ENCODE measurements at regions not wholly inside any gene's neighbourhood (a gene's known extent, or its start where the extent isn't known, plus 50 kb on each side); places are given as distances from the start of the nearest gene placed in this dataset.
"Not testable (repeated sequence)": the region's sequence is repeated elsewhere in the genome, so short reads cannot be mapped to it uniquely, and the experiment has no call there.

DNA sequence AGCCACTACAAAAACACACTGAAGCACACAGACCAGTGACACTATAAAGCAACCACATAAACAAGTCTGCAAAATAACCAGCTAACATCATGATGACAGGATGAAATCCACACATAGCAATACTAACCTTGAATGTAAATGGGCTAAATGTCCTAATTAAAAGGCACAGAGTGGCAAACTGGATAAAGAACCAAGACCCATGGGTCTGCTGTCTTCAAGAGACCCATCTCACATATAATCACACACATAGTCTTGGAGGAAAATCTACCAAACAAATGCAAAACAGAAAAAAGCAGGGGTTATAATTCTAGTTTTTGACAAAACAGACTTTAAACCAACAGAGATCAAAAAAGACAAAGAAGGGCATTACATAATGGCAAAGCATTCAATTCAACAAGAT, 144.4 kb downstream of the GASK1B start:
- DNase-seq (ENCODE audit: low read depth); H3K4me1 ChIP-seq (ENCODE audit: control insufficient read depth, insufficient read depth, low read length); H3K9ac ChIP-seq (ENCODE audit: low read length); H3K4me3 ChIP-seq (ENCODE audit: low read length); H3K36me3 ChIP-seq (ENCODE audit: control insufficient read depth, insufficient read depth, low read length, severe bottlenecking); H3K27me3 ChIP-seq (replicated peaks; ENCODE audit: control insufficient read depth, insufficient read depth, low read length): not testable (repeated sequence)
- H3K9me3 ChIP-seq (ENCODE audit: control insufficient read depth, low read length) = peaks cover 19% of the 10 kb centered on the region

GRCh38 chr4:158025131-158025530, 147.7 kb downstream of the GASK1B start:
- no peak for DNase-seq (ENCODE audit: low read depth)
- Histone ChIP-seq H3K4me1 (ENCODE audit: control insufficient read depth, insufficient read depth, low read length) (peaks cover 14% of the 10 kb centered on the region), H3K4me3 (ENCODE audit: low read length) (no peak overlapping the region), H3K36me3 (ENCODE audit: control insufficient read depth, insufficient read depth, low read length, severe bottlenecking) (no peaks in the 10 kb centered on the region), H3K9me3 (ENCODE audit: control insufficient read depth, low read length) (peaks cover 19% of the 10 kb centered on the region), H3K9ac (ENCODE audit: low read length) (no peak overlapping the region), H3K27me3 (replicated peaks; ENCODE audit: control insufficient read depth, insufficient read depth, low read length) (no peaks in the 10 kb centered on the region)

DNA sequence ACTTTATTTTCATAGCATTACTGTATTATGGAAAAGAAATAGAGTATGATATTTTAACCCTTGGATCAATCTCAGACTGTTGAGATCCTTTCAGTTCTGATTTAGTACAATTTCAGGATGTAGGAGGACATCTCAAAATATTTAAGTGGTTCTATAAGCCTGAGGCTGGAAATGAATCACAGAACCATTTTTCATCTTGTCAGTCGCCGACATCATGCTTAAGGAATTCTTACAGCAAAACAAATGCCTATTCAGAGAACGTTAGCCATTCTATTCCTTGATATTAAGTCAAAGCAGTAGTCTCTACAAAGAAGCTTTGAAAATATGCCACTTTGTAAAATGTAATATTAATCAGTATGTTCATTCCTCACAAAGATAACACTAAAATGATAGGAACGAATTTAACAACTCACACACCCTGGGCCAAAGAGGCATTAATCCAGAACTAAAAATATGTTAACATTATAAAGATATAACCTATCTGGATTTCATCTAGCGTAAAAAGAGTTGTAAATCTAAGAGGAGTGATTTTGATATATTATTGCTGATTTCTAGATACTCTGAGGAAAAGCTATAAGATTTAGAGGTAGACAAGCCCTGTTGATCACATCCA, 152.0 kb downstream of the GASK1B start:
- peak; percentile 80 for DNase-seq (ENCODE audit: low read depth)
- Histone ChIP-seq H3K4me1 (ENCODE audit: control insufficient read depth, insufficient read depth, low read length) (peaks cover 47% of the 10 kb centered on the region), H3K27me3 (replicated peaks; ENCODE audit: control insufficient read depth, insufficient read depth, low read length) (no peaks in the 10 kb centered on the region), H3K9ac (ENCODE audit: low read length) (peak overlapping the region; percentile 69), H3K36me3 (ENCODE audit: control insufficient read depth, insufficient read depth, low read length, severe bottlenecking) (no peaks in the 10 kb centered on the region), H3K4me3 (ENCODE audit: low read length) (peak overlapping the region; percentile 57), H3K9me3 (ENCODE audit: control insufficient read depth, low read length) (no peaks in the 10 kb centered on the region)

- peaks cover 52% of the 10 kb centered on the region for H3K4me1 ChIP-seq (ENCODE audit: control insufficient read depth, insufficient read depth, low read length)
- peak overlapping the region; percentile 57 for H3K4me3 ChIP-seq (ENCODE audit: low read length)
- H3K36me3 ChIP-seq (ENCODE audit: control insufficient read depth, insufficient read depth, low read length, severe bottlenecking) = no peaks in the 10 kb centered on the region
- H3K9ac ChIP-seq (ENCODE audit: low read length) = peak overlapping the region; percentile 69
- peak; percentile 90 for DNase-seq (ENCODE audit: low read depth)
- H3K27me3 ChIP-seq (replicated peaks; ENCODE audit: control insufficient read depth, insufficient read depth, low read length) = no peaks in the 10 kb centered on the region
- no peaks in the 10 kb centered on the region for H3K9me3 ChIP-seq (ENCODE audit: control insufficient read depth, low read length)
Observed at GRCh38 chr4:158020176-158020575, 152.6 kb downstream of the GASK1B start.

GRCh38 chr4:158018831-158019230, 154.0 kb downstream of the GASK1B start:
- peaks cover 55% of the 10 kb centered on the region for H3K4me1 ChIP-seq (ENCODE audit: control insufficient read depth, insufficient read depth, low read length)
- H3K4me3 ChIP-seq (ENCODE audit: low read length) = no peak overlapping the region
- H3K27me3 ChIP-seq (replicated peaks; ENCODE audit: control insufficient read depth, insufficient read depth, low read length) = no peaks in the 10 kb centered on the region
- DNase-seq (ENCODE audit: low read depth) = no peak
- H3K9ac ChIP-seq (ENCODE audit: low read length) = no peak overlapping the region
- no peaks in the 10 kb centered on the region for H3K36me3 ChIP-seq (ENCODE audit: control insufficient read depth, insufficient read depth, low read length, severe bottlenecking)
- H3K9me3 ChIP-seq (ENCODE audit: control insufficient read depth, low read length) = no peaks in the 10 kb centered on the region

GRCh38 chr4:158018221-158018830, 154.5 kb downstream of the GASK1B start:
- H3K4me3 ChIP-seq (ENCODE audit: low read length) = no peak overlapping the region
- H3K36me3 ChIP-seq (ENCODE audit: control insufficient read depth, insufficient read depth, low read length, severe bottlenecking) = no peaks in the 10 kb centered on the region
- DNase-seq (ENCODE audit: low read depth) = no peak
- no peak overlapping the region for H3K9ac ChIP-seq (ENCODE audit: low read length)
- H3K27me3 ChIP-seq (replicated peaks; ENCODE audit: control insufficient read depth, insufficient read depth, low read length) = no peaks in the 10 kb centered on the region
- H3K9me3 ChIP-seq (ENCODE audit: control insufficient read depth, low read length) = no peaks in the 10 kb centered on the region
- peaks cover 55% of the 10 kb centered on the region for H3K4me1 ChIP-seq (ENCODE audit: control insufficient read depth, insufficient read depth, low read length)

- H3K9ac ChIP-seq (ENCODE audit: low read length) = no peak overlapping the region
- no peaks in the 10 kb centered on the region for H3K36me3 ChIP-seq (ENCODE audit: control insufficient read depth, insufficient read depth, low read length, severe bottlenecking)
- peak; percentile 85 for DNase-seq (ENCODE audit: low read depth)
- no peaks in the 10 kb centered on the region for H3K9me3 ChIP-seq (ENCODE audit: control insufficient read depth, low read length)
- H3K4me3 ChIP-seq (ENCODE audit: low read length) = no peak overlapping the region
- H3K27me3 ChIP-seq (replicated peaks; ENCODE audit: control insufficient read depth, insufficient read depth, low read length) = no peaks in the 10 kb centered on the region
- peaks cover 54% of the 10 kb centered on the region for H3K4me1 ChIP-seq (ENCODE audit: control insufficient read depth, insufficient read depth, low read length)
Observed at GRCh38 chr4:158016511-158016910, 156.3 kb downstream of the GASK1B start.

DNA sequence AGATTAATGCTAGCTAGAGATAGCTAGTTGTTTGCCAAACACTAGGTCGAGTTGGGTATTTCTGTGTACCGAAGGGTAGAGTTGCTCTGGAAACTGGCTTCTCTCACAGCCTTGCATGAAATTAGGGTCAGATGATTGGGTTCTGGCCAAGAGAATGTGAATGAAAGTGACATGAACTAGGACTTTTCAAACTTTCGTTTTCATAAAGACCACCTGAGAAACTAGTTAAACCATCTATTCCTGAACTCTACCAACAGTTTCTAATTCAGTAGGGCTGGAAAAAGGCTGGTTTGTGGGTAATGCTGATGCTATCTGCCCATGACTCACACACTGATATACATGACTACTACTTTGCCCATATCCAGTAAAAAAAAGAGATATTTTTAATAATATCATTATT, 157.6 kb downstream of the GASK1B start:
- Histone ChIP-seq H3K36me3 (ENCODE audit: control insufficient read depth, insufficient read depth, low read length, severe bottlenecking) (no peaks in the 10 kb centered on the region), H3K4me1 (ENCODE audit: control insufficient read depth, insufficient read depth, low read length) (peaks cover 41% of the 10 kb centered on the region)
- peak; percentile 70 for DNase-seq (ENCODE audit: low read depth)

GRCh38 chr4:158013858-158014257, 159.0 kb downstream of the GASK1B start:
- no peak overlapping the region for H3K9ac ChIP-seq (ENCODE audit: low read length)
- no peaks in the 10 kb centered on the region for H3K9me3 ChIP-seq (ENCODE audit: control insufficient read depth, low read length)
- peaks cover 34% of the 10 kb centered on the region for H3K4me1 ChIP-seq (ENCODE audit: control insufficient read depth, insufficient read depth, low read length)
- no peak for DNase-seq (ENCODE audit: low read depth)
- no peak overlapping the region for H3K4me3 ChIP-seq (ENCODE audit: low read length)
- no peaks in the 10 kb centered on the region for H3K27me3 ChIP-seq (replicated peaks; ENCODE audit: control insufficient read depth, insufficient read depth, low read length)
- no peaks in the 10 kb centered on the region for H3K36me3 ChIP-seq (ENCODE audit: control insufficient read depth, insufficient read depth, low read length, severe bottlenecking)

More for the DNA sequence above, 157.6 kb downstream of the GASK1B start:
- Histone ChIP-seq H3K9ac (ENCODE audit: low read length) (no peak overlapping the region), H3K27me3 (replicated peaks; ENCODE audit: control insufficient read depth, insufficient read depth, low read length) (no peaks in the 10 kb centered on the region), H3K4me3 (ENCODE audit: low read length) (no peak overlapping the region), H3K9me3 (ENCODE audit: control insufficient read depth, low read length) (no peaks in the 10 kb centered on the region)

GRCh38 chr4:158010361-158010760, 162.5 kb downstream of the GASK1B start:
- H3K4me1 ChIP-seq (ENCODE audit: control insufficient read depth, insufficient read depth, low read length) = peaks cover 27% of the 10 kb centered on the region
- no peak overlapping the region for H3K9ac ChIP-seq (ENCODE audit: low read length)
- H3K27me3 ChIP-seq (replicated peaks; ENCODE audit: control insufficient read depth, insufficient read depth, low read length) = no peaks in the 10 kb centered on the region
- no peak for DNase-seq (ENCODE audit: low read depth)
- H3K36me3 ChIP-seq (ENCODE audit: control insufficient read depth, insufficient read depth, low read length, severe bottlenecking) = no peaks in the 10 kb centered on the region
- no peak overlapping the region for H3K4me3 ChIP-seq (ENCODE audit: low read length)
- no peaks in the 10 kb centered on the region for H3K9me3 ChIP-seq (ENCODE audit: control insufficient read depth, low read length)

GRCh38 chr4:158008551-158009218, 164.1 kb downstream of the GASK1B start:
- Histone ChIP-seq H3K9me3 (ENCODE audit: control insufficient read depth, low read length) (no peaks in the 10 kb centered on the region), H3K27me3 (replicated peaks; ENCODE audit: control insufficient read depth, insufficient read depth, low read length) (no peaks in the 10 kb centered on the region), H3K4me3 (ENCODE audit: low read length) (no peak overlapping the region), H3K9ac (ENCODE audit: low read length) (no peak overlapping the region), H3K36me3 (ENCODE audit: control insufficient read depth, insufficient read depth, low read length, severe bottlenecking) (no peaks in the 10 kb centered on the region), H3K4me1 (ENCODE audit: control insufficient read depth, insufficient read depth, low read length) (peaks cover 23% of the 10 kb centered on the region)
- peak; percentile 52 for DNase-seq (ENCODE audit: low read depth)
